Transverse colon (tissue), 4 donors: ENCODE measurements at regions not wholly inside any gene's neighbourhood (a gene's known extent, or its start where the extent isn't known, plus 50 kb on each side); places are given as distances from the start of the nearest gene placed in this dataset.

Experiments
- DNase-seq: peaks from one replicate; pipeline ENCODE4 v3.0.0-alpha.2; 2019
- H3K27ac ChIP-seq, 4 donors: fragments of 200-600 bp; sonication (generic); 2 replicates each; pipeline ENCODE4 v1.5.1; 2016 to 2018; ENCODE audit warnings: inconsistent platforms in 4 of 4
- H3K27me3 ChIP-seq: fragments of 200-600 bp; sonication (generic); 2 replicates; pipeline ENCODE4 v1.5.1; 2017; ENCODE audit warnings: inconsistent platforms
- H3K36me3 ChIP-seq, 4 donors: fragments of 200-600 bp; sonication (generic); 2 replicates each; pipeline ENCODE4 v1.5.1; 2017 to 2019; ENCODE audit warnings: inconsistent platforms in 4 of 4
- H3K4me1 ChIP-seq, 4 donors: fragments of 200-600 bp; sonication (generic); 2 replicates each; pipeline ENCODE4 v1.5.1; 2017 to 2020; ENCODE audit warnings: inconsistent platforms in 4 of 4
- H3K4me3 ChIP-seq, 4 donors: fragments of 200-600 bp; sonication (generic); 1 replicate in 1 of 4; 2 replicates in 3 of 4; pipeline versions ENCODE4 v1.5.1 to v1.6.1; 2017 to 2019; ENCODE audit warnings: inconsistent platforms in 4 of 4
- H3K9me3 ChIP-seq, 2 donors: fragments of 200-600 bp; sonication (generic); 2 replicates each; pipeline ENCODE4 v1.5.1; 2017 to 2019; ENCODE audit warnings: inconsistent platforms in 2 of 2
- EP300 ChIP-seq: sonication (generic); formaldehyde crosslinking; IDR thresholded peaks from one replicate; pipeline ENCODE4 v1.6.1; 2017; ENCODE audit warnings: antibody characterized with exemption, low read depth
- POLR2A ChIP-seq: fragments of 450-650 bp; IDR thresholded peaks from one replicate; pipeline ENCODE4 v1.6.1; 2016; ENCODE audit warnings: antibody characterized with exemption, mild to moderate bottlenecking, moderate library complexity
- POLR2AphosphoS5 ChIP-seq, 3 donors: sonication (generic); formaldehyde crosslinking; IDR thresholded peaks; one replicate each; pipeline ENCODE4 v1.6.1; 2016; ENCODE audit warnings: antibody characterized with exemption in 3 of 3
- WGBS, 2 donors: methylation state at CpG; one replicate each; pipeline ENCODE4 v1.1.5; 2018; ENCODE audit warnings: low coverage in 1 of 2; 5-methylcytosine and 5-hydroxymethylcytosine counted together
- in situ Hi-C, 4 donors: fragments of 200-750 bp; cut with MboI; loops; one replicate each; pipeline versions ENCODE4 v1.15.0 to v1.15.1; 2017; ENCODE audit warnings: low sequenced_read_pairs in 3 of 4, low pct_ligation_motif_present in 1 of 4, low pct_unique_long_range_greater_than_20kb in 1 of 4
- intact Hi-C: fragments of 100-400 bp; cut with DNase I; formaldehyde crosslinking; loops from one replicate; pipeline ENCODE4 v1.15.1; 2023; ENCODE audit warnings: low total_unique reads
- TF ChIP-seq, protein P1 (sequence below), 5 experiments: fragments of 200-600 bp in 3 of 5; fragments of 450-650 bp in 2 of 5; sonication (generic) in 3 of 5; IDR thresholded peaks; 1 replicate in 2 of 5; 2 replicates in 3 of 5; pipeline ENCODE4 v1.5.1; 2016 to 2017; ENCODE audit warnings: antibody characterized with exemption in 5 of 5, inconsistent platforms in 3 of 5, mild to moderate bottlenecking in 2 of 5, moderate library complexity in 1 of 5

- H3K36me3 ChIP-seq = no peaks in the 10 kb centered on the region
- no peaks in the 10 kb centered on the region for H3K27me3 ChIP-seq
- peak; percentile 93 for DNase-seq
- TF ChIP-seq, protein P1, sequence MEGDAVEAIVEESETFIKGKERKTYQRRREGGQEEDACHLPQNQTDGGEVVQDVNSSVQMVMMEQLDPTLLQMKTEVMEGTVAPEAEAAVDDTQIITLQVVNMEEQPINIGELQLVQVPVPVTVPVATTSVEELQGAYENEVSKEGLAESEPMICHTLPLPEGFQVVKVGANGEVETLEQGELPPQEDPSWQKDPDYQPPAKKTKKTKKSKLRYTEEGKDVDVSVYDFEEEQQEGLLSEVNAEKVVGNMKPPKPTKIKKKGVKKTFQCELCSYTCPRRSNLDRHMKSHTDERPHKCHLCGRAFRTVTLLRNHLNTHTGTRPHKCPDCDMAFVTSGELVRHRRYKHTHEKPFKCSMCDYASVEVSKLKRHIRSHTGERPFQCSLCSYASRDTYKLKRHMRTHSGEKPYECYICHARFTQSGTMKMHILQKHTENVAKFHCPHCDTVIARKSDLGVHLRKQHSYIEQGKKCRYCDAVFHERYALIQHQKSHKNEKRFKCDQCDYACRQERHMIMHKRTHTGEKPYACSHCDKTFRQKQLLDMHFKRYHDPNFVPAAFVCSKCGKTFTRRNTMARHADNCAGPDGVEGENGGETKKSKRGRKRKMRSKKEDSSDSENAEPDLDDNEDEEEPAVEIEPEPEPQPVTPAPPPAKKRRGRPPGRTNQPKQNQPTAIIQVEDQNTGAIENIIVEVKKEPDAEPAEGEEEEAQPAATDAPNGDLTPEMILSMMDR (IDR thresholded peaks at IDR 0.05) = peak in 1 of 5 experiments; percentile 52
- TF ChIP-seq POLR2A (no peak), POLR2AphosphoS5 (IDR thresholded peaks at IDR 0.05) (peak in 2 of 3 donors; percentile 22 to 31), EP300 (no peak)
- peak overlapping the region in 2 of 4 donors; percentile 5 to 31 for H3K4me3 ChIP-seq
- no peaks in the 10 kb centered on the region for H3K9me3 ChIP-seq
- 47% methylated on average over 17 of the region's 17 CpGs; no CpG with 5 or more reads in 1 of the 2 donors for WGBS, 2 donors
- H3K27ac ChIP-seq = peak overlapping the region in 2 of 4 donors; percentile 49 to 67
- in situ Hi-C loops (no loop called here), intact Hi-C loops (no loop called here)
- H3K4me1 ChIP-seq = no peaks in the 10 kb centered on the region
These were observed 160.3 kb downstream of the OR13H1 start for GRCh38 chrX:131704136-131704695.

DNA sequence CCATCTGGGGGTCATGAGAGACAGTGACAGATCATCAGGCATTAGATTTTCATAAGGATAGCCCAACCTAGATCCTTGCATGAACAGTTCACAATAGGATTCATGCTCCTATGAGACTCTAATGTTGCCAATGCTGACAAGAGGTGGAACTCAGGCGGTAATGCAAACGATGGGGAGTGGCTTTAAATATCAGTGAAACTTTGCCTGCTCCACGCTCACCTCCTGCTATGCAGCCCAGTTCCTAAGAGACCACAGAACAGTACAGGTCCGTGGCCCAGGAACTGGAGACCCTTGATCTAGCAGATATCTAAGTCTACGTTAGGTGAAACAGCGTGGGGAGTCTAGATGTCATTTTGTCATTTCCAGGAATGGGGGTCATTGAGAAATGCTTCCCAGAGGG, 165.7 kb downstream of the OR13H1 start:
- H3K27me3 ChIP-seq = no peaks in the 10 kb centered on the region
- H3K4me1 ChIP-seq = no peaks in the 10 kb centered on the region
- no peak overlapping the region for H3K27ac ChIP-seq
- in situ Hi-C loops = no loop called here
- TF ChIP-seq, protein P1 (IDR thresholded peaks at IDR 0.05) = no peak
- TF ChIP-seq POLR2AphosphoS5 (IDR thresholded peaks at IDR 0.05) (no peak), POLR2A (no peak), EP300 (no peak)
- WGBS, 2 donors = 81% methylated on average over 6 of the region's 6 CpGs; no CpG with 5 or more reads in 1 of the 2 donors
- H3K4me3 ChIP-seq = no peak overlapping the region
- no peak for DNase-seq
- H3K9me3 ChIP-seq = no peaks in the 10 kb centered on the region
- intact Hi-C loops = no loop called here
- no peaks in the 10 kb centered on the region for H3K36me3 ChIP-seq

DNA sequence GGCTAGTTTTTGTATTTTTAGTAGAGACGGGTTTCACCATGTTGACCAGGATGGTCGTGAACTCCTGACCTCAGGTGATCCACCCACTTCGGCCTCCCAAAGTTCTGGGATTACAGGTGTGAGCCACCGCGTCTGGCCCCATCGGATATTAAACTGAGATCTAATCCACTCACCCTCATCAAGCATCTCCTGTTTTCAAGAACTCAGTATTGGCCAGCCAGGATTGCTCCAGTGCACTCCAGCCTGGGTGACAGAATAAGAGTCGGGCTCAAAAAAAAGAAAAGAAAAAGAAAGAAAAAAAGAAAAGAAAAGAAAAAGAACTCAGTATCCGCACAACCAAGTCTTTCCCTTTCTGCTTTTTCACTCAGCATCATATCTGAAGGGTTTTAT, 167.6 kb downstream of the OR13H1 start:
- no peak for TF ChIP-seq EP300
- TF ChIP-seq POLR2A = no peak
- TF ChIP-seq POLR2AphosphoS5 (IDR thresholded peaks at IDR 0.05) = no peak
- TF ChIP-seq, protein P1 (IDR thresholded peaks at IDR 0.05) = no peak
- Histone ChIP-seq H3K27ac (no peak overlapping the region), H3K4me1 (no peaks in the 10 kb centered on the region), H3K4me3 (peak overlapping the region in 1 of 4 donors; percentile 18), H3K27me3 (no peaks in the 10 kb centered on the region), H3K36me3 (no peaks in the 10 kb centered on the region), H3K9me3 (no peaks in the 10 kb centered on the region)
- WGBS, 2 donors = 75% methylated on average over 8 of the region's 8 CpGs; no CpG with 5 or more reads in 1 of the 2 donors
- in situ Hi-C loops = no loop called here
- DNase-seq = no peak
- intact Hi-C loops = loop anchor here (2.0 kb wide), 1 partner anchor 17 kb away; no protein-coding TSS in a partner anchor

DNA sequence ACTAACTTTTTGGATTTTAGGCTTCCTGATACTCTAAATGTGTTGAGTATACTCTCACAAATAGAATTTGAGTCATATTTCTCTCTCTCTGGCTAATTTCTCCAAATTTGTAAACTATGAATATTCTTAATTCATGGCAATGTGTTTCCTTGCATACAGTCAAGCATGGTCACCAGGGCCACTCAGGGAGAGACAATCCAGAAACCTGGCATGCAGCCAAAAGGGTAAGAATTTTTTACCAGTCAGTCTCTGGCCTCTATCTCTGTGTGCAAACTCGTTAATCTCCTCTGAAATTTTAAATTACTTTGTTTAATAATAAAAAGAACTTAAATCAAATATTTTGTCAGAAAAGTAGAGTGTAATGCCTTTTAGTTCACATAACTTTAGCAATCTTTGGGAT, 179.8 kb downstream of the OR13H1 start:
- Histone ChIP-seq H3K9me3 (no peaks in the 10 kb centered on the region), H3K27me3 (no peaks in the 10 kb centered on the region), H3K36me3 (no peaks in the 10 kb centered on the region), H3K4me1 (no peaks in the 10 kb centered on the region), H3K4me3 (no peak overlapping the region), H3K27ac (no peak overlapping the region)
- intact Hi-C loops (no loop called here), in situ Hi-C loops (no loop called here)
- no peak for TF ChIP-seq POLR2A
- no peak for TF ChIP-seq POLR2AphosphoS5 (IDR thresholded peaks at IDR 0.05)
- no peak for TF ChIP-seq EP300
- TF ChIP-seq, protein P1 (IDR thresholded peaks at IDR 0.05) = no peak
- DNase-seq = no peak
- WGBS, 2 donors = 21% methylated on average over 1 of the region's 1 CpG; no CpG with 5 or more reads in 1 of the 2 donors
